AG10803 (cell line): ENCODE measurements at regions not wholly inside any gene's neighbourhood (a gene's known extent, or its start where the extent isn't known, plus 50 kb on each side); places are given as distances from the start of the nearest gene placed in this dataset.
"Not testable (repeated sequence)": the region's sequence is repeated elsewhere in the genome, so short reads cannot be mapped to it uniquely, and the experiment has no call there.

ENCODE experiments used
- DNase-seq: peaks from one replicate; pipeline ENCODE4 v3.0.0; 2010; ENCODE audit warnings: low read depth
- H3K4me3 ChIP-seq: 2 replicates; pipeline ENCODE4 v1.5.1; 2011; ENCODE audit warnings: mild to moderate bottlenecking, low read length, control low read depth
- TF ChIP-seq, protein P1 (sequence below): conservative IDR thresholded peaks from 2 replicates; pipeline ENCODE4 v1.5.1; 2011; ENCODE audit warnings: mild to moderate bottlenecking, low read length, control low read depth, inconsistent platforms

DNA sequence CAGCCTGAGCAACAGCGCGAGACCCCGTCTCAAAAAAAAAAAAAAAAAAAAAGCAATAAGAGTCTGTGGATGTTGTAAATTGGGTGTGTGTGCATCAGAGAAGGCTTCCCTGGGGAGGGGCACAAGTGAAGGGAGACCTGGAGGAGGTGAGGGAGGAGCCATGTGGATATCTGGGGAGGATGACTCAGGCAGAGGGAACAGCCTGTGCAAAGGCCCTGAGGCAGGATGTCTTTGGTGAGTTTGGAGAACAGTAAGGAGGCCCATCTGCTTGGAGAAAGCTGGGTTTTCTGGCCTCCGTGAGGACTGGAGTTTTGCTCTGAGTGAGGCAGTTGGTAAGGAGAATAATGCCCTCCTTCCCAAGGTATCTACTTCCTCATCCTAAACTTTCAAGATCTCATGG is 81.9 kb upstream of the ADGRL1 start:
- H3K4me3 ChIP-seq, DNase-seq: not testable (repeated sequence)

DNA sequence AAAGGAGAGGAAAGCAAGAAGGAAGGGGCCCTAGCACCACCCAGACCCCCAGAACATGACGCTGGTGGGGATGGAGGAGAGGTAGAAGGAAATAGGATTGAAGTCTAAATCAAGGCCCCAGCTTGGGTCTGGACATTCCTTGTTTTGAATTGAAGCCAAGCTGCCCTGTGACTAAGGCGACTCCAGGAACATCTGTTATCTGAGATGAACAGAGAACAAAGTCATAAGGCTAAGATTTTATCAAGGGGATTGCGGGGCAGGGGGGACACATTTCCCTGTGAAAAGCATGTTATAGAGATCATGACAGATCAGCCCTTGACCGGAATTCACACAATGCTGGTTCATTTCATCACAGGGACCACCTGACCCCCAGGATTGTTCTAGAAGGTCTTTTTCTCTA is 80.6 kb upstream of the ADGRL1 start:
- DNase-seq, H3K4me3 ChIP-seq: not testable (repeated sequence)

DNA sequence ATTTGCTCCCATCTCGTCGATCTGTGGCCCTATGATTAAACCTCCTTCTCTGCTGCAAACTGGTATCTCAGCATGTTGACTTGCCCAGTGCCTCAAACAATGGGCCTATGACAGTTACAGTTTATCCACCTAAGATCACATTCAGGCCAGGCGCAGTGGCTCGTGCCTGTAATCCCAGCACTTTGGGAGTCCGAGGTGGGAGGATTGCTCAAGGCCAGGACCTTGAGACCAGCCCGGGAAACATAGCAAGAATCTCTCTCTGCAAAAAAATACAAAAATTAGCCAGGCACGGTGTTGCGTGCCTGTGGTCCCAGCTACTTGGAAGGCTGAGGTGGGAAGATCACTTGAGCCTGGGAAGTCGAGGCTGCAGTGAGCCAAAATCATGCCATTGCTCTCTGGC is 79.8 kb upstream of the ADGRL1 start:
- DNase-seq, result not testable (repeated sequence)

DNA sequence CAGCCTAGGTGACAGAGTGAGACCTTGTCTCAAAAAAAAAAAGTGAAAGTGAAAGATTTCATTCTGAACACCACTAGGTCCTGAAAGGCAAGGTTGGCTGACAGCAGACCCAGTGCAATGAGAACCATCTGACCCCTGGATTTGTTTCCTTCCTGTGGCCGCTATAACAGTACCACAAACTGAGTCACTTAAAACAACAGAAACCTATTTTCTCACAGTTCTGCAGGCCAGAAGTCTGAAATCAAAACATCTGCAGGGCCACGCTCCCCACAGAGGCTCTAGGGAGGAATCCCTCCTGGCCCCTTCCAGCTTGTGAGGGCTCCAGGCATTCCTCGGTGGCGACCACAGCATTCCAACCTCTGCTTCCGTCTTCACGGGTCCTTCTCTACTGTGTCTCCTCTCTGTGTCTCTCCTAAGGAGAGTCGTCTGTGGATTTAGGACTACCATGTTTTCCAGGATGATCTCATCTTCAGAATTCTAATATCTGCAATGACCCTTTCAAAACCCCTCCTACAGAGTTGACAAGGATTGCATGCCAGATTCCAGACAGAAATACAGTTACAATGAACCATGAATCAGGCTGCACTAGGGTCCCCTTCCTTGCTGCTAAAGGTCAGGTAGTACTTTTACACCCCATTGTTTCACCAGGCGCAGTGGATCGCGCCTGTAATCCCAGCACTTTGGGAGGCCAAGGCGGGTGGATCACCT is 78.0 kb upstream of the ADGRL1 start:
- not testable (repeated sequence) for H3K4me3 ChIP-seq
- peak; percentile 96 for DNase-seq

More for the DNA sequence above, 79.8 kb upstream of the ADGRL1 start:
- H3K4me3 ChIP-seq, result not testable (repeated sequence)

DNA sequence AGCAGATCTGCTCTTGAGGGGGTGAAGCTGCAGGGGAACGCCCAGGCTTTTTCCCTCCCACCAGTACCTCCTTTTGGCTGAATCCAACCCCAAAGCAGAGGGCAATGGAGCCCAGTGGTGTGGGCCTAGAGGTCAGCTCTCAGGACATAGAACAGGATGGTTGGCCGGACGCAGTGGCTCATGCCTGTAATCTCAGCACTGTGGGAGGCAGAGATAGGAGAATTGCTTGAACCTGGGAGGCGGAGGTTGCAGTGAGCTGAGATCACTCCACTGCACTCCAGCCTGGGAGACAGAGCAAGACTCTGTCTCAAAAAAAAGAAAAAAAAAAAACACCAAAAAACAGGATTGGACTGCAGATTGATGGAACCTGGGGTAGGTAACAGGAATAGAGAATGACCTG is 73.3 kb upstream of the ADGRL1 start:
- not testable (repeated sequence) for DNase-seq, H3K4me3 ChIP-seq

DNA sequence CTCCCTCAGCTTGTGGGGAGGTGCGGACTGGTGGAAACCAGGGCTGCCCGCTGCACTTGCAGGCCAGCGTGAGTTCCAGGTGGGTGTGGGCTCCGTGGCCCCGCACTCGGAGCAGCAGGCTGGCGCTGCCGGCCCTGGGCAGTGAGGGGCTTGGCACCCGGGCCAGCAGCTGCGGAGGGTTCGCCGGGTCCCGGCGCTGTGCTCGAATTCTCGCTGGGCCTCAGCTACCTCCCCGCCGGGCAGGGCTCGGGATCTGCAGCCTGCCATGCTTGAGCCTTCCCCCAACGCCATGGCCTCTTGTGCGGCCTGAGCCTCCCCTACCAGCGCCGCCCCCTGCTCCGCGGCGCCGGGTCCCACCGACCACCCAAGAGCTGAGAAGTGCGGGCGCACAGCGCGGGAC is 71.6 kb upstream of the ADGRL1 start:
- TF ChIP-seq, protein P1, sequence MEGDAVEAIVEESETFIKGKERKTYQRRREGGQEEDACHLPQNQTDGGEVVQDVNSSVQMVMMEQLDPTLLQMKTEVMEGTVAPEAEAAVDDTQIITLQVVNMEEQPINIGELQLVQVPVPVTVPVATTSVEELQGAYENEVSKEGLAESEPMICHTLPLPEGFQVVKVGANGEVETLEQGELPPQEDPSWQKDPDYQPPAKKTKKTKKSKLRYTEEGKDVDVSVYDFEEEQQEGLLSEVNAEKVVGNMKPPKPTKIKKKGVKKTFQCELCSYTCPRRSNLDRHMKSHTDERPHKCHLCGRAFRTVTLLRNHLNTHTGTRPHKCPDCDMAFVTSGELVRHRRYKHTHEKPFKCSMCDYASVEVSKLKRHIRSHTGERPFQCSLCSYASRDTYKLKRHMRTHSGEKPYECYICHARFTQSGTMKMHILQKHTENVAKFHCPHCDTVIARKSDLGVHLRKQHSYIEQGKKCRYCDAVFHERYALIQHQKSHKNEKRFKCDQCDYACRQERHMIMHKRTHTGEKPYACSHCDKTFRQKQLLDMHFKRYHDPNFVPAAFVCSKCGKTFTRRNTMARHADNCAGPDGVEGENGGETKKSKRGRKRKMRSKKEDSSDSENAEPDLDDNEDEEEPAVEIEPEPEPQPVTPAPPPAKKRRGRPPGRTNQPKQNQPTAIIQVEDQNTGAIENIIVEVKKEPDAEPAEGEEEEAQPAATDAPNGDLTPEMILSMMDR, result no peak
- no peak overlapping the region for H3K4me3 ChIP-seq
- DNase-seq, result no peak

DNA sequence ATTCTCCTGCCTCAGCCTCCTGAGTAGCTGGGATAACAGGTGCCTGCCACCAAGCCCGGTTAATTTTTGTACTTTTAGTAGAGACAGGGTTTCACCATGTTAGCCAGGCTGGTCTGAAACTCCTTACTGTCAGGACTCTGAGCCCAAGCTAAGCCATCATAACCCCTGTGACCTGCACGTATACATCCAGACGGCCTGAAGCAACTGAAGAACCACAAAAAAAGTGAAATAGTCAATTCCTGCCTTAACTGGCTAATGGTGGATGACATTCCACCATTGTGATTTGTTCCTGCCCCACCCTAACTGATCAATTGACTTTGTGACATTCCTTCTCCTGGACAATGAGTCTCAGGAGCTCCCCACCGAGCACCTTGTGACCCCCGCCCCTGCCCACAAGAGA is 69.9 kb upstream of the ADGRL1 start:
- DNase-seq, H3K4me3 ChIP-seq: not testable (repeated sequence)

DNA sequence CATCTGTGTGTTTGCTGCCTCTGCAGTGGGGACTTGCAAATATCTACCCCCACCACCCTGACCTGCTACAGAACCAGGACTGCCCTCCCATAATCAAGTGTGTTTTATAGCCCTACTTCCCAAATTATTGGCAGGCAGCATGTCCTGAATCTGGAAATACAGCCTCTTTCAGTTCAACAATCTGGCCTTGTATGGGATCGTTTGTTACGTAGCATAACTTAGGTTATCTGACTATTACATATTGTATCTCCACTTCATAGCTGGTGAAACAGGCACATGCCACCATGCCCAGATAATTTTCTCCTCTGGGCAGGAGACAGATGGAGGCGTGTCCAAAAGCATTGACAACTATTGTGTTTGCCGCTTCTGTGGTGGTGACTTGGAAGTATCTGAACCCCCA is 66.7 kb upstream of the ADGRL1 start:
- no peak for DNase-seq
- no peak overlapping the region for H3K4me3 ChIP-seq

DNA sequence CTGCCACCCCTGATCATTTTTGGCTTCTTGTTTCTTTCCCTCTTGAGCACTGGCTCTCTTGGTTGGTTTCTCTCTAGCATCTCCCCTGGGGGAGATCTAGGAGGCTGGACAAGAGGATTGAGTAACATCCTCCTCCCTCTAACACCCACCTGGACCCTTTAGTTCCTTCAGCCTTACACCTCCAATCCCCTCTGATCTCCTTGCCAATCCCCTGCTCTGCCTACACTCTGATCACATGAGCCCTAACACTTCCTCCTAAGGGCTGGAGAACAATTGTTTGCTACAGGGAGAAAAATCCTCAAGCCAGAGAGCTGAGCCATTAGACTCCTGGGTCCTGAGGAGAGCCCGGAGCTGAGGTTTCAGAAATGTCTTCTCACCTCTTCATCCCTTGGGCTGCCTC is 65.9 kb upstream of the ADGRL1 start:
- TF ChIP-seq, protein P1, result no peak
- DNase-seq, result no peak
- H3K4me3 ChIP-seq, result no peak overlapping the region

More for the DNA sequence above, 66.7 kb upstream of the ADGRL1 start:
- TF ChIP-seq, protein P1, result no peak

DNA sequence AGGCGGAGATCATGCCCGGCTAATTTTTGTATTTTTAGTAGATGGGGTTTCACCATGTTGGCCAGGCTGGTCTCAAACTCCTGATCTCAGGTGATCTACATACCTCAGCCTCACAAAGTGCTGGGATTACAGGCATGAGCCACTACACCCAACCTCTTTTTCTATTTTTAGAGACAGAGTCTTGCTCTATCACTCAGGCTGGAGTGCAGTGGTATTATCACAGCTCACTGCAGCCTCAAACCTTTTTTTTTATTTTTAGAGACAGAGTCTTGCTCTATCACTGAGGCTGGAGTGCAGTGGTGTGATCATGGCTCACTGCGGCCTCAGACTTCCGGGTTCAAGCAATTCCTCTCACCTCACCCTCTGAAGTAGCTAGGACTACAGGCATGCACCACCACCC is 64.6 kb upstream of the ADGRL1 start:
- not testable (repeated sequence) for H3K4me3 ChIP-seq, DNase-seq

DNA sequence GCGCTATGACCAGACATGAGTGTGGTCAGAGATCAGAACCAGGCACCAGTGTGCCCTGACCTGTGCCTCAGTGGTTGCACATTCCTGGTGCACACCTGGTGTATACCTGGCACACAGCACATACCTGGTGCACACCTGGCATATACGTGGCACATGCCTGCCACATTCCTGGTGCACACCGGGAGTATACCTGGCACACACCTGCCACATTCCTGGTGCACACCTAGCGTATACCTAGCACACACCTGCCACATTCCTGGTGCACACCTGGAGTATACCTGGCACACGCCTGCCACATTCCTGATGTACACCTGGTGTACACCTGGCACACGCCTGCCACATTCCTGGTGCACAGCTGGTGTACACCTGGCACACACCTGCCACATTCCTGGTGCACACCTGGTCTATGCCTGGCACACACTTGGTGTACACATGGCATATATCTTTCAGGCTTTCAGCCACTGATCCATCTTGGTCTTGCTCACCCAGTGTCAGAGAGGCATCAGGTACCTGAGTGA is 61.3 kb upstream of the ADGRL1 start:
- H3K4me3 ChIP-seq, result no peak overlapping the region
- no peak for DNase-seq
- TF ChIP-seq, protein P1, result no peak

DNA sequence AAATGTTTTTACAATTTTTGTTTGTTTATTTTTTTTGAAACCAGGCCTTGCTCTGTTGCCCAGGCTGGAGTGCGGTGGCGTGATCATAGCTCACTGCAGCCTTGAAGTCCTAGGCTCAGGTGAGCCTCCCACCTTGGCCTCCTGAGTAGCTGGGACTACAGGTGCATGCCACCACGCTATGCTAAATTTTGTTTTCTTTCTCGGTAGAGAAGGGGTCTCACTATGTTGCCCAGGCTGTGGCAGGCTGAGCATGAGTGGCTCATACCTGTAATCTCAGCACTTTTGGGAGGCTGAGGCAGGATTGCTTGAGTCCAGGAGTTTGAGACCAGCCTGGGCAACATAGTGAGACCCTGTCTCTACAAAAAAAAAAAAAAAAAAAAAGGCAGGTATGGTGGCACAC is 60.2 kb upstream of the ADGRL1 start:
- not testable (repeated sequence) for H3K4me3 ChIP-seq, DNase-seq
